Sigmoid colon (tissue), 6 donors: ENCODE measurements at regions not wholly inside any gene's neighbourhood (a gene's known extent, or its start where the extent isn't known, plus 50 kb on each side); places are given as distances from the start of the nearest gene placed in this dataset.
A peak's percentile ranks its signal among the peaks of the same experiment; 100 is the strongest.

ENCODE experiments used
- DNase-seq: peaks from one replicate; pipeline ENCODE4 v3.0.0-alpha.2; 2019
- H3K27ac ChIP-seq, 4 donors: fragments of 200-600 bp; sonication (generic); one replicate each; pipeline ENCODE4 v1.5.1; 2016 to 2019; ENCODE audit warnings: mild to moderate bottlenecking in 1 of 4
- H3K27me3 ChIP-seq, 3 donors: fragments of 200-600 bp; sonication (generic); one replicate each; pipeline ENCODE4 v1.5.1; 2019; ENCODE audit warnings: mild to moderate bottlenecking in 1 of 3
- H3K36me3 ChIP-seq, 4 donors: fragments of 200-600 bp; sonication (generic); one replicate each; pipeline ENCODE4 v1.5.1; 2016 to 2019
- H3K4me1 ChIP-seq, 4 donors: fragments of 200-600 bp; sonication (generic); one replicate each; pipeline ENCODE4 v1.5.1; 2017 to 2019
- H3K4me3 ChIP-seq, 4 donors: fragments of 200-600 bp; sonication (generic); one replicate each; pipeline ENCODE4 v1.5.1; 2017 to 2019; ENCODE audit warnings: mild to moderate bottlenecking in 2 of 4, moderate library complexity in 1 of 4
- H3K9me3 ChIP-seq, 4 donors: fragments of 200-600 bp in 3 of 4; sonication (generic) in 3 of 4; one replicate each; pipeline versions ENCODE4 v1.5.1 to v1.6.1; 2013 to 2019
- CTCF ChIP-seq, 4 experiments: fragments of 450-650 bp in 3 of 4; fragments of 200-600 bp in 1 of 4; IDR thresholded peaks; one replicate each; pipeline ENCODE4 v1.5.1; 2016 to 2019; ENCODE audit warnings: antibody characterized with exemption in 4 of 4, mild to moderate bottlenecking in 3 of 4, moderate library complexity in 2 of 4
- EP300 ChIP-seq, 4 donors: sonication (generic); formaldehyde crosslinking; IDR thresholded peaks; one replicate each; pipeline ENCODE4 v1.6.1; 2017; ENCODE audit warnings: antibody characterized with exemption in 4 of 4
- POLR2A ChIP-seq, 2 donors: fragments of 450-650 bp; IDR thresholded peaks; one replicate each; pipeline ENCODE4 v1.6.1; 2016; ENCODE audit warnings: antibody characterized with exemption in 2 of 2, mild to moderate bottlenecking in 2 of 2, moderate library complexity in 2 of 2
- POLR2AphosphoS5 ChIP-seq, 4 donors: sonication (generic); formaldehyde crosslinking; IDR thresholded peaks; one replicate each; pipeline ENCODE4 v1.6.1; 2017; ENCODE audit warnings: antibody characterized with exemption in 4 of 4
- WGBS, 2 donors: extraction: QIAGEN DNeasy Blood & Tissue Kit; methylation state at CpG; one replicate each; pipeline ENCODE4 v1.1.7; 2013; 5-methylcytosine and 5-hydroxymethylcytosine counted together
- intact Hi-C: fragments of 100-400 bp; cut with DNase I; formaldehyde crosslinking; loops from one replicate; pipeline ENCODE4 v1.15.1; 2023
- donor health status: healthy with polysubstance abuse.
- donor health status: healthy.

- 89 to 90% methylated on average over 3 of the region's 3 CpGs for WGBS, 2 donors
- intact Hi-C loops, result no loop called here
- Histone ChIP-seq H3K27ac (no peak overlapping the region), H3K36me3 (no peaks in the 10 kb centered on the region), H3K27me3 (no peaks in the 10 kb centered on the region), H3K4me1 (no peaks in the 10 kb centered on the region), H3K4me3 (no peak overlapping the region), H3K9me3 (no peaks in the 10 kb centered on the region)
- TF ChIP-seq EP300 (IDR thresholded peaks at IDR 0.05) (no peak), POLR2A (IDR thresholded peaks at IDR 0.05) (no peak), CTCF (IDR thresholded peaks at IDR 0.05) (no peak), POLR2AphosphoS5 (IDR thresholded peaks at IDR 0.05) (no peak)
- DNase-seq, result no peak
Observed at GRCh38 chr9:115226152-115226551, 108.2 kb upstream of the TNC start.

GRCh38 chr9:115229496-115229895 lies 111.5 kb upstream of the TNC start:
- no peak for TF ChIP-seq POLR2A (IDR thresholded peaks at IDR 0.05)
- TF ChIP-seq CTCF (IDR thresholded peaks at IDR 0.05), result no peak
- TF ChIP-seq EP300 (IDR thresholded peaks at IDR 0.05), result no peak
- TF ChIP-seq POLR2AphosphoS5 (IDR thresholded peaks at IDR 0.05), result no peak
- Histone ChIP-seq H3K27me3 (no peaks in the 10 kb centered on the region), H3K36me3 (no peaks in the 10 kb centered on the region), H3K4me3 (no peak overlapping the region), H3K4me1 (peaks cover 0 to 11% (median 9%) of the 10 kb centered on the region in 4 donors), H3K27ac (no peak overlapping the region), H3K9me3 (no peaks in the 10 kb centered on the region)
- WGBS, 2 donors, result 85 to 97% methylated on average over 2 of the region's 2 CpGs
- intact Hi-C loops, result no loop called here
- no peak for DNase-seq

- DNase-seq, result no peak
- TF ChIP-seq POLR2AphosphoS5 (IDR thresholded peaks at IDR 0.05), result no peak
- no peaks in the 10 kb centered on the region for H3K27me3 ChIP-seq
Observed at GRCh38 chr9:115230924-115231515, 113.1 kb upstream of the TNC start.

GRCh38 chr9:115232181-115232774 lies 114.3 kb upstream of the TNC start:
- intact Hi-C loops, result no loop called here
- Histone ChIP-seq H3K27ac (no peak overlapping the region), H3K27me3 (no peaks in the 10 kb centered on the region), H3K4me1 (peaks cover 0 to 15% (median 11%) of the 10 kb centered on the region in 4 donors), H3K4me3 (no peak overlapping the region), H3K36me3 (no peaks in the 10 kb centered on the region), H3K9me3 (no peaks in the 10 kb centered on the region)
- no peak for DNase-seq
- TF ChIP-seq EP300 (IDR thresholded peaks at IDR 0.05) (no peak), POLR2A (IDR thresholded peaks at IDR 0.05) (no peak), CTCF (IDR thresholded peaks at IDR 0.05) (no peak), POLR2AphosphoS5 (IDR thresholded peaks at IDR 0.05) (no peak)

More at GRCh38 chr9:115230924-115231515, 113.1 kb upstream of the TNC start:
- Histone ChIP-seq H3K9me3 (no peaks in the 10 kb centered on the region), H3K4me3 (no peak overlapping the region), H3K27ac (no peak overlapping the region), H3K36me3 (no peaks in the 10 kb centered on the region), H3K4me1 (peaks cover 0 to 15% (median 11%) of the 10 kb centered on the region in 4 donors)
- 87 to 91% methylated on average over 3 of the region's 3 CpGs for WGBS, 2 donors
- intact Hi-C loops, result no loop called here

GRCh38 chr9:115234094-115234493 lies 116.1 kb upstream of the TNC start:
- intact Hi-C loops, result no loop called here

More at GRCh38 chr9:115234094-115234493, 116.1 kb upstream of the TNC start:
- TF ChIP-seq EP300 (IDR thresholded peaks at IDR 0.05), result no peak
- peak in 1 of 4 donors; percentile 22 for TF ChIP-seq POLR2AphosphoS5 (IDR thresholded peaks at IDR 0.05)
- no peak for TF ChIP-seq CTCF (IDR thresholded peaks at IDR 0.05)
- no peak for TF ChIP-seq POLR2A (IDR thresholded peaks at IDR 0.05)
- H3K27ac ChIP-seq, result peak overlapping the region in 2 of 4 donors; percentile 57 to 60
- H3K36me3 ChIP-seq, result no peaks in the 10 kb centered on the region
- 79 to 80% methylated on average over 2 of the region's 2 CpGs for WGBS, 2 donors
- DNase-seq, result no peak
- H3K4me1 ChIP-seq, result peaks cover 0 to 15% (median 11%) of the 10 kb centered on the region in 4 donors
- no peak overlapping the region for H3K4me3 ChIP-seq
- no peaks in the 10 kb centered on the region for H3K27me3 ChIP-seq
- H3K9me3 ChIP-seq, result no peaks in the 10 kb centered on the region
